ENCODE measurements at regions not wholly inside any gene's neighbourhood (a gene's known extent, or its start where the extent isn't known, plus 50 kb on each side); places are given as distances from the start of the nearest gene placed in this dataset.
"Not testable (repeated sequence)": the region's sequence is repeated elsewhere in the genome, so short reads cannot be mapped to it uniquely, and the experiment has no call there.

DNA sequence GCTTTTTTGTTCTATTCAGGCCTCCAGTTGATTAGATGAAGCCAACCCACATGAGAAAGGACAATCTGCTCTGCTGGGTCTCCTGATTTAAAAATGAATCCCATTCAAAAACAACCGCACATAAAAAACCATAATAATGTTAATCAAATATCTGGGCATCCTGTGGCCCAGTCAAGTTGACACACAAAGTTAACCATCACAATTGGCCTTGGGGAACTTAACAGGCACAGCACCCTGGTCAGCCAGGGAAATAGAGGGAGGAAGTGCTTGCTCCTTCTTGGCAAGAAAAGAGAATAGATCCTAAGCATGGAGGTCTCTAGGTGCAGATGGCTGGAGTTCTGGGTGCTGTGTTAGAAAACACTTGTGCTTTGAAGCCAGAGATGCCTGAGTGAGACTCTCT, 109.6 kb upstream of the OLIG2 start:
- Histone ChIP-seq H3K4me3 (ENCODE audit: low read length) (no peak overlapping the region), H3K4me2 (ENCODE audit: low read length) (no peak overlapping the region), H3K27me3 (ENCODE audit: control insufficient read depth, insufficient read depth, low read length) (peaks cover 31% of the 10 kb centered on the region), H3K4me1 (ENCODE audit: control insufficient read depth, insufficient read depth, low read length) (no peaks in the 10 kb centered on the region), H3K36me3 (ENCODE audit: insufficient read depth, low read length) (no peaks in the 10 kb centered on the region), H3K9ac (ENCODE audit: low read depth, low read length) (no peak overlapping the region), H3K9me3 (replicated peaks; ENCODE audit: low read length) (no peaks in the 10 kb centered on the region)

GRCh38 chr21:32916522-32917099, 109.1 kb upstream of the OLIG2 start:
- peaks cover 31% of the 10 kb centered on the region for H3K27me3 ChIP-seq (ENCODE audit: control insufficient read depth, insufficient read depth, low read length)
- no peak overlapping the region for H3K4me2 ChIP-seq (ENCODE audit: low read length)
- no peaks in the 10 kb centered on the region for H3K9me3 ChIP-seq (replicated peaks; ENCODE audit: low read length)
- no peak overlapping the region for H3K4me3 ChIP-seq (ENCODE audit: low read length)
- no peaks in the 10 kb centered on the region for H3K36me3 ChIP-seq (ENCODE audit: insufficient read depth, low read length)
- H3K4me1 ChIP-seq (ENCODE audit: control insufficient read depth, insufficient read depth, low read length) = no peaks in the 10 kb centered on the region
- H3K9ac ChIP-seq (ENCODE audit: low read depth, low read length) = no peak overlapping the region

DNA sequence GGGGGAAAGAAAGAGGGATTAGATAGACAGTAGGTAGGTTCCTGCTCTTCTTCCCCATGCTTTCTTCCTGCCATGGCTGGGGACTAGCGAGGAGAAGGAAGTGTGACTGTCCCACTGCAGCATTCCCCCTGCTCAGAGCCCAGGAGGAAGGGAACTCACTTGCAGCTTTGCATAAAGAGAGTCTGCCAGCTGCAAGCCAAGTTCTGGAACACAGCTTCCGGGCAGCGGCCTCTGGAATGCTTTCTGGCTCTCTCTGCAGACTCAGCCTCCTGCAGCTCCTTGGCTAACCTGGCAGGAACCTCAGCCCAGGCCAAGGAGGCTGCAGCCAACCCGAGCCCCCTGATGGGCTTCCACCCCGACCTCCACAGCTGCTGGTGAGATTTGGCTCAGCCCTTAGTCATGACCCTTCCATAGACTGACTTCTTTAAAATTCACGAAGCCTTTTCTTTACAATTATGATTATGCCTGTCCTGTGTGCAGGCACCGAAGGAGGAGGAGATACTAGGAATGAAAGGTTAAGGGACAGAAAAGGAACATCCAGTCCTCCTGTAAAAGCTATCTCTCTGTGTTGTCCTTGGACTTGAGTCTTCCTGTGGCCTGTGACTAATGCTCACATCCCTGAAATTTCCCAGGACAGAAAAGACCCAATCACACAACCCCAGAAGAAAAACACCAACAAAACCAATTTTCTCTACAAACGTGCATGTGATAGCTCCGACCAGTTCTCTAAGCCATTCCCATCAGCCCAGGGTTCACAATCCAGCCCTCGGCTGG, 108.2 kb upstream of the OLIG2 start:
- no peaks in the 10 kb centered on the region for H3K9me3 ChIP-seq (replicated peaks; ENCODE audit: low read length)
- H3K4me3 ChIP-seq (ENCODE audit: low read length) = no peak overlapping the region
- H3K27me3 ChIP-seq (ENCODE audit: control insufficient read depth, insufficient read depth, low read length) = peaks cover 36% of the 10 kb centered on the region
- no peaks in the 10 kb centered on the region for H3K36me3 ChIP-seq (ENCODE audit: insufficient read depth, low read length)
- H3K4me1 ChIP-seq (ENCODE audit: control insufficient read depth, insufficient read depth, low read length) = no peaks in the 10 kb centered on the region
- no peak overlapping the region for H3K4me2 ChIP-seq (ENCODE audit: low read length)
- no peak overlapping the region for H3K9ac ChIP-seq (ENCODE audit: low read depth, low read length)

DNA sequence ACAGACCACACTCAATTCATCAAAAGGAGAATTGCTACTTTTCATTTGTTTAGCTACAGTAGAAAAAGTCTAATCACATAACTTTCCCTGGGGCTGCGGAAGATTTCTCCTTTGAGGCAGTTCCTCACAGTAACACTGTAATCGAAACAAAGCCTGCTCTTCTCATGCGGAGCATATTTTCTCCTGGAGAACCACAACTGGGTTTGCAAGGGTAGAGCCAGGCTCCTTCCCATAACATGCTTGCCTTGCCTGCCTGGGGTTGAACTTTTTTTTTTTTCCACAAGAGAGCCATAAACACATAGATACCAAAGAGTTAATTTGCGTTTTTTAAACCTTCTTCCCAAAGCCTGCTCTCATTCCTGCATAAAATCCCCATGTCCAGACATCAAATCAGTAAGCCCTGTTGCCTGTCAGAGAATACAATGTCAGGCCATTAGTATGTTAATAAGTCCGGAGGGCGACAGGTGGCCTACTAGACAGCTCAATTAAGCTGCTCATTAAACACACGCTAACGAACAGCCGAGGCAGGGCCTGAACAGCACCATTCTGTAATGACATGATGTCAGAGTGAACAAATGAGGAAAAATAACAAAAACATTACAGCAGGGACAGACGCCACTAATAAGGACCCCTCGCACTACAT, 107.1 kb upstream of the OLIG2 start:
- H3K4me1 ChIP-seq (ENCODE audit: control insufficient read depth, insufficient read depth, low read length) = no peaks in the 10 kb centered on the region
- no peak overlapping the region for H3K4me2 ChIP-seq (ENCODE audit: low read length)
- no peak overlapping the region for H3K9ac ChIP-seq (ENCODE audit: low read depth, low read length)
- H3K4me3 ChIP-seq (ENCODE audit: low read length) = no peak overlapping the region
- H3K9me3 ChIP-seq (replicated peaks; ENCODE audit: low read length) = no peaks in the 10 kb centered on the region
- no peaks in the 10 kb centered on the region for H3K36me3 ChIP-seq (ENCODE audit: insufficient read depth, low read length)
- H3K27me3 ChIP-seq (ENCODE audit: control insufficient read depth, insufficient read depth, low read length) = peaks cover 36% of the 10 kb centered on the region

DNA sequence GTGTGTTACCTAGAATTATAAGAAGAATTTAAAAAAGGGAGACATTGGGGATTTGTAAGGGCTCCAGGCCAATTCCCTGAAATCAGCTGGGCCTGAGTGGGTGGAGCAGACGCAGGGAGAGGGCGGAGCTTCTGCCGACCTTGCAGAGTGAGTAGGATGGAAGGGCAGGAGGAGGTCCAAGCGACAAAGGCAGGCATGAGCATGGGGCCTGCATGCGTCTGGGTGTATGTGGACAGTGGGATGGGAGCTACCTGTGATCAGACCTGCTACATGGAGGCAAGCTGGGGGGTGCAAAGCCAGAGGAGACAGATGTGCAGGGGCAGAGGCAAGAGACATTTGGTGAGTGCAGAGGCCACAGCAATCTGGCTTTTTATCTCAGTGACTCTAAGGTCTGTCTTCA, 105.3 kb upstream of the OLIG2 start:
- H3K4me1 ChIP-seq (ENCODE audit: control insufficient read depth, insufficient read depth, low read length) = no peaks in the 10 kb centered on the region
- peaks cover 27% of the 10 kb centered on the region for H3K27me3 ChIP-seq (ENCODE audit: control insufficient read depth, insufficient read depth, low read length)
- no peak overlapping the region for H3K9ac ChIP-seq (ENCODE audit: low read depth, low read length)
- H3K4me2 ChIP-seq (ENCODE audit: low read length) = no peak overlapping the region
- H3K9me3 ChIP-seq (replicated peaks; ENCODE audit: low read length) = no peaks in the 10 kb centered on the region
- H3K4me3 ChIP-seq (ENCODE audit: low read length) = no peak overlapping the region
- no peaks in the 10 kb centered on the region for H3K36me3 ChIP-seq (ENCODE audit: insufficient read depth, low read length)

DNA sequence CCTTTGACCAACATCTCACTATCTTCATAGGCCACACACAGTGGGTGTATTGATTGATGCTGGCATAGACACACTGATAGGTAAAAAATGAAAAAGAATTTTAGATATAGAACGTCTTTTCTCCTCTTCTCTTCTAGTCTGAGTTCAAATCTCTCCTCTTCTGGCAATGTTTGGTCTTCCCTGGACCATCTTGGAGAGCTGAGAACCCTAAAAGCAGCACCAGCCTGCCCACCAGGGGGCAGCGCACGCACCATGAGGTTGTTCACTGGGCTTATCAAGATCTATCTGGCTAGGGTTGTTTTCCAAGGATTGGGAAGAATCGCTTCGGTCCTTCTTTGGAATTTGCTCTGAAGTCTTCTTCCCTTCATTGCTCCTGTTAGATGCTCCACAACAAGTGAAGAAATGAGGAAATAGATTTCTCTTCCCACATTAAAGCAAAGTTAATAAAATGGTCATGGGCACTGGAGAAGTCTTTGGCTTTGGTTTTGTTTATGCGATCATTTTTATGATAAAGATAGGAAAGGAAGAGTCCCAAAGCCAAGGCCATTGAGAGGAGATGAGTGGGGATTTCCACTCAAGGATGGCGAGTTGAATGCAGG, 104.0 kb upstream of the OLIG2 start:
- no peak overlapping the region for H3K4me2 ChIP-seq (ENCODE audit: low read length)
- H3K4me1 ChIP-seq (ENCODE audit: control insufficient read depth, insufficient read depth, low read length) = no peaks in the 10 kb centered on the region
- H3K36me3 ChIP-seq (ENCODE audit: insufficient read depth, low read length) = no peaks in the 10 kb centered on the region
- H3K9ac ChIP-seq (ENCODE audit: low read depth, low read length) = no peak overlapping the region
- H3K4me3 ChIP-seq (ENCODE audit: low read length) = no peak overlapping the region
- no peaks in the 10 kb centered on the region for H3K9me3 ChIP-seq (replicated peaks; ENCODE audit: low read length)
- peaks cover 21% of the 10 kb centered on the region for H3K27me3 ChIP-seq (ENCODE audit: control insufficient read depth, insufficient read depth, low read length)

DNA sequence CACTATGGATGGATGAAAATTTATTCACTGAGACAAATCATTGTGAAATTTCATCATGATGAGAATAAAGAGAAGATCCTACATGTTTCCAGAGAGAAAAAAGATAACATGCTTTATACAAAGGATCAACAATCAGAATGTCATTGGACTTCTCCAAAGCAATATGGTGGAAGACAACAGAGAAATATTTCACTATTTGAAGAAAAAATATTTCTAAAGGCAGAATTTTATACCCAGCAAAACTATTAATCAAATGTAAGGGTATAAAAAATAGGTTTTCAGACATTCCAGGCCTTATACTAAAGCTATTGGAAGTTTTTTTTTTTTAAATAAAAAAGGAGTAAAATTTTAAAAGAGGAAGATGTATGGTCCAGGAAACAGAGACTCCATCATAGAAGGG, 100.6 kb upstream of the OLIG2 start:
- Histone ChIP-seq H3K9me3 (replicated peaks; ENCODE audit: low read length) (no peaks in the 10 kb centered on the region), H3K27me3 (ENCODE audit: control insufficient read depth, insufficient read depth, low read length) (peaks cover 6% of the 10 kb centered on the region), H3K9ac (ENCODE audit: low read depth, low read length) (no peak overlapping the region), H3K4me1 (ENCODE audit: control insufficient read depth, insufficient read depth, low read length) (no peaks in the 10 kb centered on the region), H3K4me2 (ENCODE audit: low read length) (no peak overlapping the region), H3K36me3 (ENCODE audit: insufficient read depth, low read length) (no peaks in the 10 kb centered on the region), H3K4me3 (ENCODE audit: low read length) (no peak overlapping the region)

DNA sequence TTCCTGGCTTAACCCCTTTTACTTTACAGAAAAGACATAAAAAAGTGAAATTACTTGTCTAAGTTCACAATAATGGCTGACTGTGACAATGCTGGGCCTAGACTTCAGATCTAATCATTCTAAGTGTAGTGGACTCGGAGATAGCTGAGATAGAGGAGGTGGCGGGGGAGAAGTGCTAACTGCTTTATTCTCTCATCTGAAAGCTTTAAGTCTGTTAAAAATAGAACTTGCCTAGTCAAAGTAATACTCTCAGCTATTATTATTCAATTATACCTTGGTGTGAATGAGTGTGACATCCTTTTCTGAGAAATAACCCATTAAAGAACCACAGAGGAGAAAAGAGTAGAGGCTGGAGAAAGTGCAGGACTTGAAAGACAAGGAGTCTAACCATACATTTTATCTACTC, 96.1 kb upstream of the OLIG2 start:
- Histone ChIP-seq H3K9ac (ENCODE audit: low read depth, low read length) (no peak overlapping the region), H3K4me1 (ENCODE audit: control insufficient read depth, insufficient read depth, low read length) (no peaks in the 10 kb centered on the region), H3K36me3 (ENCODE audit: insufficient read depth, low read length) (no peaks in the 10 kb centered on the region), H3K9me3 (replicated peaks; ENCODE audit: low read length) (no peaks in the 10 kb centered on the region), H3K4me2 (ENCODE audit: low read length) (no peak overlapping the region), H3K4me3 (ENCODE audit: low read length) (no peak overlapping the region), H3K27me3 (ENCODE audit: control insufficient read depth, insufficient read depth, low read length) (peaks cover 6% of the 10 kb centered on the region)

DNA sequence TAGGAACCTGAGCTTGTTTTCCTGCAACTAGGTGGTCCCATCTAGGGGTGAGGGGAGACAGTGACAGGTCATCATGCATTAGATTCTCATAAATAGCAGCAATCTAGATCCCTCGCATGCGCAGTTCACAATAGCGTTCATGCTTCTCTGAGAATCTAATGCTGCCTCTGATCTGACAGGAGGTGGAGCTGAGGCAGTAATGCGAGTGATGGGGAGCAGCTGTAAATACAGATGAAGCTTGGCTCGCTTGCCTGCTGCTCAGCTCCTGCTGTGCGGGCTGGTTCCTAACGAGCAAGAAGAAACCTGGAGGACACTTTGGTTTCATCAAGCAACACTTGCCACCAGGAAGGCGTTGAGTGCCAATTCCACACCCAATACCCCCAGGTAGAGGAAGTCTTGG, 95.1 kb upstream of the OLIG2 start:
- no peak overlapping the region for H3K4me3 ChIP-seq (ENCODE audit: low read length)
- no peak overlapping the region for H3K4me2 ChIP-seq (ENCODE audit: low read length)
- no peaks in the 10 kb centered on the region for H3K36me3 ChIP-seq (ENCODE audit: insufficient read depth, low read length)
- H3K9ac ChIP-seq (ENCODE audit: low read depth, low read length) = no peak overlapping the region
- no peaks in the 10 kb centered on the region for H3K9me3 ChIP-seq (replicated peaks; ENCODE audit: low read length)
- H3K4me1 ChIP-seq (ENCODE audit: control insufficient read depth, insufficient read depth, low read length) = no peaks in the 10 kb centered on the region
- peaks cover 6% of the 10 kb centered on the region for H3K27me3 ChIP-seq (ENCODE audit: control insufficient read depth, insufficient read depth, low read length)

DNA sequence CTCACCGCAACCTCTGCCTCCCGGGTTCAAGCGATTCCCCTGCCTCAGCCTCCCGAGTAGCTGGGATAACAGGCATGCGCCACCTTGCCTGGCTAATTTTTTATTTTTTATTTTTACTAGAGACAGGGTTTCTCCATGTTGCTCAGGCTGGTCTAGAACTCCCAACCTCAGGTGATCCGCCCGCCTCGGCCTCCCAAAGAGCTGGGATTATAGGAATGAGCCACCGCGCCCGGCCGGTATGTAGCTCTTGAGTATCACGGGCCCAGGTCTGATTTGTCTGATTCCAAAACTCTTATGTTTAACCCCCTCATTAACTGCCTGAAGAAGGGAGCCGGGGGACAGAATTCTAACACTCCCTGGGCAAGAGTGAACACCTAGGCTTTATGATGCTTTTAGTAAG, 91.7 kb upstream of the OLIG2 start:
- not testable (repeated sequence) for H3K9me3 ChIP-seq (replicated peaks; ENCODE audit: low read length); H3K36me3 ChIP-seq (ENCODE audit: insufficient read depth, low read length); H3K4me3 ChIP-seq (ENCODE audit: low read length); H3K4me1 ChIP-seq (ENCODE audit: control insufficient read depth, insufficient read depth, low read length); H3K4me2 ChIP-seq (ENCODE audit: low read length); H3K9ac ChIP-seq (ENCODE audit: low read depth, low read length)
- peaks cover 10% of the 10 kb centered on the region for H3K27me3 ChIP-seq (ENCODE audit: control insufficient read depth, insufficient read depth, low read length)

GRCh38 chr21:32934829-32935228, 90.9 kb upstream of the OLIG2 start:
- no peaks in the 10 kb centered on the region for H3K36me3 ChIP-seq (ENCODE audit: insufficient read depth, low read length)
- H3K4me1 ChIP-seq (ENCODE audit: control insufficient read depth, insufficient read depth, low read length) = no peaks in the 10 kb centered on the region
- no peak overlapping the region for H3K4me3 ChIP-seq (ENCODE audit: low read length)
- peaks cover 10% of the 10 kb centered on the region for H3K27me3 ChIP-seq (ENCODE audit: control insufficient read depth, insufficient read depth, low read length)
- no peak overlapping the region for H3K4me2 ChIP-seq (ENCODE audit: low read length)
- H3K9ac ChIP-seq (ENCODE audit: low read depth, low read length) = no peak overlapping the region
- no peaks in the 10 kb centered on the region for H3K9me3 ChIP-seq (replicated peaks; ENCODE audit: low read length)
